HG03159 (cell line): ENCODE measurements at regions not wholly inside any gene's neighbourhood (a gene's known extent, or its start where the extent isn't known, plus 50 kb on each side); places are given as distances from the start of the nearest gene placed in this dataset.
A peak's percentile ranks its signal among the peaks of the same experiment; 100 is the strongest.

Source experiments
- ATAC-seq: cut with Tn5 transposase; IDR thresholded peaks from one replicate; pipeline ENCODE4 v1.9.1; 2021; ENCODE audit warnings: mild to moderate bottlenecking, moderate library complexity; ENCODE audit not compliant: unreplicated experiment

DNA sequence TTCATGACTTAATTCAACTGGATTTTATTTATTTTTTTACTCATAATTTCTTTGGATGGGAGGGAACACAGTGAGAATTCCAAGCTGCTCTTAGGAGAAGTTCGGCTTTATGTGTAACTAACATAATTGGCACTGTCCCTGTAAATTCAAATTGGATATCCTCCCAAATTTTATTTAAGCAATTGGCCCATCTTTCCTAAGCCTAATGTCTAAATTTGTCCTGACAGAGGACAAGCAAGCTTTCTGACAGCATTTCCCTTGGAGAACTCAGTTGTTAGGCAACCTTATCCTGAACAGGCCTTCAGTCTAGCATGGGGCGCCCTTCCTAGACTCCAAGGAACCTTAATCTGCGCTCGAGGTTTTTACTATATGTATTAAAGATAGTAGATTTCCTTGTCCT, 550.3 kb downstream of the NUF2 start:
- no peak for ATAC-seq

DNA sequence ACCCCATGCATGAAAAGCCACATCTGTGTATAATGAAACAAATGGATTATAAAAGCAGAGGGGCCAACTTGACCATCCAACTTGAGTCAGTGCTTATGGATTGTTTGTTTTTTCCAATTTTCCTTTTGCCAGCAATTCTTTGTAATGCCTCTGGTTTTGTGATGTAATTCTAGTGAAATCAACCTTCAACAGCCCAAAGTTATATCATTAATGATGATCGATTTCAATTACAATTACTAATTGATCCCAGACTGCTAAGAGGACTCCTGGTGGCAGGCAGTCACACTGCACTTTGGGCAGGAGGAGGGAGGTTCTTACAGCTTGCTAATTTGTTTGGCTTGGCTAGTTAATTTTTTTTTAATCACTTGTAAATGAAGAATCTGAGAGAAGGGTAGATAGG, 552.3 kb downstream of the NUF2 start:
- ATAC-seq = no peak

DNA sequence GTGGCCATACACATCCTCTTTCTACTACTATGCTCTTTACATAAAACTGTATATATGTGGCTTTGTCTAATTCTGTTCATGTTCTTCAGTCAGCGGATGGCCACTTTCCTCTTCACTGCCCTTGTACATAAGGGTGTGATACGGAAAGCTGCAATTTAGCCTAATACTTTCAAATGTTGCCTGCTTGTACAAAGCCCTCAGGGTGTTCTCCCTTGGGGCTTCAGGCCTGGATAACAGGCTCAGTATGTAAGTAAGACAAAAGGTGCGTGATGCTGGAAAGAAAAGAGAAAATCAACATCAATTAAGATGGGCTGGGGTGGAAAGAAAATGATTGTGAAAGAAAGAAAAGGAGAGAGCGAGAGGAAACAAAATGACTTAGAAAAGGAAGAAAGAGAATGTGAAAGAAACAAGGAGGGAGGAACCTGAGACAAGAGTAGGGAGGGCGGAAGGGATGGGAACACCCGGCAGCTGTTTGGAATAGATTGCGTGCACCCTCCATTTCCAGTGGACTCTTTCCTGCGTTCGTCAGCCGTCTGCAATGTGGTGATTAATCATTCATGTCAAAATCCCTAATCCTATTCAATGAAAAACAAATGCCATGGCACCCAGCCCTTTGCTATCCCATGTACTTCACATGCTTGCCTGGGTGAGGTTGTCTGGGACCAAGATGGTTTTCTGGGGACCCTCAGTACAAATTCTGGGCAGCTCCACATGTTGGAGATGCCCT, 553.6 kb downstream of the NUF2 start:
- ATAC-seq = no peak

DNA sequence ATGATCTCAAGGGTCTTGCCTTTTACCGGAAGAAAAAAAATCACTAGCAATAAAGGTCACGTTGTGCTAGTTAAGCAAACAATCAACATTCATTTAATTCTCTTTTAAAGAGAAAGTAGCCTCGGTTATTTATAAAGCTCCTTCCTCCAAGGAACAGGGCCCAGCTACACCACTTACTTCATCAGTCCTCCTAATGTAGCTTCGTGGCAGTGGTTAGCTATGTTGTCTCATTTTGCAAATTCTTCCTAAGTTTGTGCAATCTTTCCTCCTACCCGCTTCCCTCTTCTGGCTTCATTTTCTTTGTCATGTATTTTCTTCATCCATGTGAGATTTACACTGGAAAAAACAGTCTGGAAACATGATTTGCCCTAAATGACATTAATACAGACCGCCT, 554.2 kb downstream of the NUF2 start:
- no peak for ATAC-seq

DNA sequence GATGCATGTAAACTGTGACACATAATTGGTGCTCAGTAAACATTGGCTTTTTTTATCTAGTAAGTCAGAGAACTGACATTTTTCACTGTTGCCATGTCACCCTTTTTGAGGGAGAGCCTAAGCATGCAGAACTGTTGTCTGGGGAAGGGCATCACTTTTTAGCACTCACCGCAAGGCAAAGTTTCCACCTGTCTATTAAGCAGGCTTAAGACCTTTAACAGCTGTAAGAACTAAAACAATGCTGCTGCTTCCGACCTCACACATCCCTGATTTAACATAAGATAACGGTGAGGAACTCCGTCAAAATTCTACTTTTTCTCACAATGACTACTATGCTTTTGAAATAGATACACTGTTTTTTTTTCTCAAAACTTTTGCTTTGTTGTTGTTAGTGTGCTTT, 554.8 kb downstream of the NUF2 start:
- ATAC-seq = no peak

DNA sequence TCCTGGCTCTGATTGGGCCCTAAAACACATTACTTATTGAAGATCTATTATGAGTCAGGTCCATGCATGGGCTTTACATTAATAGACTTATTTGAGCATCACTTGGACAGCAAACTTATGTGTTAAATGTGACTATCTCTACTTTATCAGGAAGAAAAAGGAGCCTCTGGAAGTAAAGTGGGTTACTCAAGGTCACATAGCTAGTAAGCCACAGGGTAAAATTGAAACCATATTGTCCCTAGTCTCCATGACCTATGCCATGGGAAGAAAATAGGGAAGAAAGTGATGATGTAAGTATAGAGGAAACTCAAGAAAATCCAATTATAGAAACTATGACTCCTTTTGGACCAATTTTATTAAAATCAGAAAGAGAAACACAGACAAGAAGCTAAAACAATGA, 555.3 kb downstream of the NUF2 start:
- ATAC-seq = no peak

DNA sequence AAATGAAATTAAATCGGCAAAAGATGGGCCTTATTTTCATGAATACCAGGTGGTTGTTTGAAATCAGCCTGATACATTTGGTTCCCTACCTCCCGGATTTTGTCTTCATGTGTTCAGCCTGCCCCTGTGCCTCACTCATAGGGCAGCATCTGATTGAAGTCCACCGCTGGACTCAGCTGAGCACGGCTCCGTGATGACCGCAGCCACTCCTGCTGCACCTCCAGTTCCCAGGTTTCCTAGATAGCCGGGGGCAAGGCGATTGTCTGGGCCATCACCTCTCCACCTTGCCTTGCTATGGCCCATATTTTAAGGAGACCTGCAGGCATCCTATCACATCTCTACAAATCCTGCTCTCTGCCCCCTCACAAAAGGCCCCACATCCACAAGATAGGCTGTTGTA, 563.8 kb downstream of the NUF2 start:
- ATAC-seq = no peak

DNA sequence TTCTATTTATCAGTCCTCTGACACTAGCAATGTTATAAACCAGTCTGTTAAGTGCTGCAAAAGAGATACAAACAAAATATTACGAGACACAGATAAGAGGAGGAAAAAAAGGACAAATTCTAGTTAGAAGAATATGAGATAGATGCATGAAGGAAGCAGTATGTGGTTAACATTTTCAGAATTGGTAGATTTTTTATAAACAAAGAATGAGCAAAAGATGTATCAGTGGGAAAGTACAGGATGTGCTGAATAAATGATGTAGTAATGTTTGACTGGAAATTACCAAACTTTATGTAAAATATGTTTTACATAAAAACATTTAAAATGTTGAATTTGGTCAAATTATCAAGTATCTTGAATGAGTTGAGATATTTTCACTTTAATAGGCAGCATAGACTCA, 574.2 kb downstream of the NUF2 start:
- ATAC-seq = no peak

DNA sequence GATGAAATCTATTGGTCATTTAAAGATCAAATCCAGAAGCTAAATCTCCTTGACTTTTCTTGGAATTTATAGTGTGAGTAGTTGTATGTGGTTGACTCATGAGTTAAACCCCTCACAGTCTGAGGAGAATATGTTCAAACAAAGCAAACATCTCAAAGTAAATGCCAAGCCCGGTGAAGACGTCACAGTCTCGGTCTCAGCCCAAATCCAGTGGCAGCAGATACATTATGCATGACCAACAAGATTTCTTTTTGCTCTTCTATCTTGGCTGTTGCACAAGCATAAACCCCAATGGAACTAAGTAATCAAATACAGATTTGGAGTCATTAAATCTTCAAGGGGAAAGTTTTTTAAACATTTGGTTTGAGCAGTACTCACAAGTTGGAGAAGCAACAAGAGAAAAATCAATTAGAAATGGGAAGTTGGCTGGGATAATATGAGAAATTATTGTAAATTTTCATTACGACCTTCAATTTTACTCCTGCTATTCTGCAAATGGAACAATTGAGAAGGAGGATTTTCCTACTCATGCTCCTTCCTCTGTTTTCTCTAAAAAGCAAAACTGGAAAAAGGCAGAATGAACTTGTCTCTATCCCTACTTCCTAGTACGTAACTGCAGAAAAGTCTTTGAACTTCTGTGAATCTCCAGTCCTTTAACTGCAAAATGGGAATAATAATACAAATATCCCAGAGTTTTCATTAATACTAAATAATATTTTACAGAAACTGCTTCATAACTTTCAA, 575.8 kb downstream of the NUF2 start:
- no peak for ATAC-seq

DNA sequence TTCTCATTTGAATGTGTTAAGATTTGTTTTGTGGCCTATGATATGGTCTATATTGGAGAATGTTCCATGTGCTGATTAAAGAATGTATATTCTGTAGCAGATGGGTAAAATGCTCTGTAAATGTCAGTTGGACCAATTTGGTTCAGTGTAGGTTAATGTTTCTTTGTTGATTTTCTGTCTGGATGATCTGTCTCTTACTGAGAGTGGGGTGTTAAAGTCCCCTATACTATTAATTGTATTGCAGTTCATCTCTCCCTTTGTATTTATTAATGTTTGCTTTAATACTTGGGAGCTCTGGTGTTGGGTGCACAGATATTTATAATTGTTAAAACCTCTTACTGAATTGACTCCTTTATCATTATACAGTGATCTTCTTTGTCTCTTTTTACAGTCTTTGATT, 584.5 kb downstream of the NUF2 start:
- no peak for ATAC-seq

DNA sequence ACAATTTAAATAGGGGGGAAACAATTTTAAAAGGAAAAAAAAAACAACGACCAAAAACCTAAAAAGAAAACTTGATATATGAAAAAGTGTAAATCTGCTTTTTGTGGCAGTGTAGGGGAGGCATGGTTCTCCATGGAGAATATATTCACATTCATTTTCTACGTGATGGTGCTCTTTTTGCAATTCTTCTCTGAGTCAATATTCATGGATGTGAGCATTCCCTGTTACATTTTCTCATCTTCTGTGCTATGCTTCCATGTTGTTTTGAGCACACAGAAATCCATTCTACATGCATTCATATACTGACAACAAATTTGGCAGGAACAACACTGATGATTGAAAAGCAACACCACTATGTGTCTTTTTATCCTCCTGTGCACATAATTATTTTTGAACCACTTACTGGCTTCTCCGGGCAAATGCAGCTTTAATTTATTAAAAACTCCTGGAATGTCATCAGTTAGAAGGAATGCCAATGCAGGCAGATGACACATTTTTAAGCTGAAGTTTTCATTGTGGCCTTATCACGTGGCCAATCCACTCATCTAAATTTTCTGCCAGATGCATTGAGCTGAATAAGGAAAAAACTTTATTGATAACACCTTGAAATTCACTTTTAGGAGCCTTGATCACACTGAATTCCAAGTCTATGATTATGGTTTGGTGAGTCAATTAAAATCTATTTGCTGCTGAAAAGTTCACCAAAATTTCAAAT, 590.6 kb downstream of the NUF2 start:
- no peak for ATAC-seq

DNA sequence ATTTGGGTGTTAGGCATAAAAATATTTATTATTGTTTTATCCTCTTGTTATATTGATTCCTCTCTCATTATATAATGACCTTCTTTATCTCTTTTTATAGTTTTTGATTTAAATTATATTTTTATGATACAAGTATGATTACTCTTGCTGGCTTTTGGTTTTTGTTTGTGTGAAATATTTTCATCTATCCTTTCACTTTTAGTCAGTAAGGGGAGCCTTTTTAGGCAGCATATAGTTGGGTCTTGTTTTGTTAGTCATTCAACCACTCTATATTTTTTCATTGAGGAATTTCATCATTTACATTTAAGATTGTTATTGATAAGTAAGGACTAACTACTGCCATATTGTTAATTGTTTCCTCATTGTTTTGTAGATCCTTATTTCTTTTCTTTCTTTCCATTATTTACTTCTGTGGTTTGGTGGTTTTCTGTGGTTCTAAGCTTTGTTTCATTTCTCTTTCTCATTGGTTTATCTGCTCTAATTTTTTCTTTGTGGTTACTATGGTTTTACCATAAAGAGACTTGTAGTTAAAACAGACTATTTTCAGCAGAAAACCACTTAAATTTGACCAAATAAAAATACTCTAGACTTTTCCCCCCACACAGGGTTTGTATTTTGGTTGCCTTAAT, 593.1 kb downstream of the NUF2 start:
- ATAC-seq = peak; percentile 56

DNA sequence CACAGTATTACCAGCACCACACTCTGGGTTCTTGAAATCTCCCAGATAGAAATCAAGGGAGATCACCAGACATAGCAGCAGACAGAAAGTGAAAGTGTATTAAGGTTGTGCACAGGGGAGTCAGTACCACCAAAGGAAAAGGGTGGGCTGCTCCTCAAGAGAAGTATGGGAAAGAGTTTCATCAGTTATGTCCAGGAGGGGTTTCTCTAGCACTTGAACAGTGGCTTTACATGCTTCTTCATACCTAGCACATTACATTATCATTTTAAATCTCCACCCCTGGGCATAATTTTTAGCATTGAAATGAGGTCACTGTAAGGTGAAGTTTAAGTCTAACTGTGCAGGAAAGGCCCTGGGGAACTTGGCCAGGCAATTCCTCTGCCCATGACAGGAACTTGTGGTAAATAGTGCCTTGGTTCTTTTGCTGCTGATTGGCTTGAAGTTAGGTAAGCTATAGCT, 601.0 kb downstream of the NUF2 start:
- peak; percentile 77 for ATAC-seq

DNA sequence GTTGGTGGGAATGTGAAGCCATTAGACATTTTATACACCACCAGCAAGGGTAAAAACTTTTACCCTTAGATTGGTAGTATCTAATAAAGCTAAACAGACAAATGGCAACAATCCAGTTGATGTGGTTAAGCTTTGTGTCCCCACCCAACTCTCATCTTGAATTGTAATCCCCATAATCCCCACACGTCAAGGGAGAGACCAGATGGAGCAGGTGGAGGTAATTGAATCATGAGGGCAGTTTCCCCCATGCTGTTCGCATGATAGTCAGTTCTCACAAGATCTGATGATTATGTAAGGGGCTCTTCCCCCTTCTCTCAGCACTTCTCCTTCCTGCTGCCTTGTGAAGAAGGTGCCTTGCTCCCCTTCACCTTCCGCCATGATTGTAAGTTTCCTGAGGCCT, 602.3 kb downstream of the NUF2 start:
- ATAC-seq = no peak

DNA sequence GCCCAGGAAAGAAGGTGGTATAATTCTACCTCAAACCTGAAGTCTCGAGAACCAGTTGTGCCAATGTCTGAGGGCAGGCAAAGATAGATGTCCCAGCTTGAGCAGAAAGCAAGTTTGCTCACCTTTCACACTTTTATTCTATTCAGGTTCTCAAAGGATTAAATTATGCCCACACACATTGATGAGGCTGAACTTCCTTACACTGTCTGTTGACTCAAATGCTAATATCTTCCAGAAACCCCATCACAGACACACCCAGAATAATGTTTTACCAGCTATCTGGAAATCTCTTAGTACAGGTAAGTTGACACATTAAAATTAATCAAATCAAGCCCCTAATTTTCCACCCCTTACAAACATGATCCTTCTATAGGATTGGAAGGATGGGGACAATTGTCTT, 605.7 kb downstream of the NUF2 start:
- ATAC-seq = no peak

DNA sequence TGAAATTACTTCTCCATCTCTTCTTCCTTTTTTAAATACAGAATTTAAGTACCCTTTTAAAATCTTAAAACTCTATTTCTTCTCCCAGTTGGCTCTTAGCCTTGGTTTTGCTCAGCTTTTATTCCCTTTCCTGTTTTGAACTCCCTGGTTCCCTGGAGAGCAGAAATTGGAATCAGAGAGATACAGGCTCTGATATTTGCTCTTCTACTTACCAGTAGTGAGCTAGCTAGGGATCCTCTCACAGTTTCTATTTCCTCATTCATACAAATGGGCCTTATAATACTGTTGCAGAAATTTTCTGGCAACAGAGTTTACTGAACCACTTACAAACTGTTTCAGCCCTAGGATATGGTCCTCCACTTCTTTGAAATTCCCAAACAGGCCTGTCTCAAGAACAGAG, 606.3 kb downstream of the NUF2 start:
- no peak for ATAC-seq

DNA sequence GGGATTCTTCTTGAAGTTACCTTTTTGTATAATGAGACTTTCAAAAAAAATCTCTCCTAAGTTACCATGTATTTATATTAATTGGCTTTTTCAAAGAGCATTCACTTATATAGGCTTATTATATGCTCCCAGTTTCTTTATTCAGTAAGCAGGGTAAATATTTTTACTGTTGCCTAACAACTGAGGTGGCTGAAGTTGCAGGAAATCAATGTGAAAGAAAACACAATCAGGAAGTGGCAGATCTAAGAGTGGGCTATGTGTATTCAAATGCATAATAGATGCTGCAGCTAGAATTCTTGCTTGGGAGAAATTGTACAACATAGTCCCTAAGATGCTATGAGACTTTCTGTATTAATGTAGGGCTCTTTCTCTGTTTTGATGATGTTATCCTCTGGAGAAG, 606.9 kb downstream of the NUF2 start:
- no peak for ATAC-seq

DNA sequence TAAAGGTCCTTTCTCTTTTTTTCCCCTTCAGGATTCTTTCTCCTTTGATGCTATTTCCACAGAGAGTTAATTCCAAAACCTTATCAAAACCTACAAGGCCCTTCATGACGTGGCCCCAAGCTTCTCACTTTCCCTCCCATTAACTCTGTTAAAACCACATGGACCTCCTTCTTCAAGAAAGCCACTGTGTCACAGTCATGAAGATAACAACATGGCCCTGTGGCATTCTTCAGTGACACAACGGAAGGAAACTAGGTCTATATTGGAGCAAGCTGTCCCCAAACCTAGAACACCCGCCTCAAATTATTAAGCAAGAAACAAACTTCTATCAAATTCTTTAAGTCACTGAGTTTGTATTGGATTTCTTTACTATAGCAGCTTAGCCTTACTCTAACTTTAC, 611.1 kb downstream of the NUF2 start:
- ATAC-seq = no peak

DNA sequence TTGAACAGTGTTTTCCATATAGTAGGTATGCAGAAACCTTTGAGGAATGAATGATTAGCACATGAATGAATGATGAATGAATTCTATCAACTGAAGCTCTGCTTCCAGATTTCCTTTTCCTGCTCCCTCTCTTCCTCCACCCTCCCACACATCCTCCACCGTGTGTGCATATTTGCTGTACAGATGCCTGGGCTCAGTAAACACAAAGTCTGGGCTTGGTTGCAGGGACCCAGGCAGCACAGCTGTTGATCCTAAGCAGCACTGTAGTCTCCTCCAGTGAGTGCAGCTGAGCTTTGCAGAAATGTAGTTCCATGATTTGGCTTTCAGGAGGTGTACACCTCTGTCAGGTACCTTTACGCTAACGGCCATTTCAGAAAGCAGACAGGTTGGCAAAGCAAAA, 611.7 kb downstream of the NUF2 start:
- ATAC-seq = no peak

DNA sequence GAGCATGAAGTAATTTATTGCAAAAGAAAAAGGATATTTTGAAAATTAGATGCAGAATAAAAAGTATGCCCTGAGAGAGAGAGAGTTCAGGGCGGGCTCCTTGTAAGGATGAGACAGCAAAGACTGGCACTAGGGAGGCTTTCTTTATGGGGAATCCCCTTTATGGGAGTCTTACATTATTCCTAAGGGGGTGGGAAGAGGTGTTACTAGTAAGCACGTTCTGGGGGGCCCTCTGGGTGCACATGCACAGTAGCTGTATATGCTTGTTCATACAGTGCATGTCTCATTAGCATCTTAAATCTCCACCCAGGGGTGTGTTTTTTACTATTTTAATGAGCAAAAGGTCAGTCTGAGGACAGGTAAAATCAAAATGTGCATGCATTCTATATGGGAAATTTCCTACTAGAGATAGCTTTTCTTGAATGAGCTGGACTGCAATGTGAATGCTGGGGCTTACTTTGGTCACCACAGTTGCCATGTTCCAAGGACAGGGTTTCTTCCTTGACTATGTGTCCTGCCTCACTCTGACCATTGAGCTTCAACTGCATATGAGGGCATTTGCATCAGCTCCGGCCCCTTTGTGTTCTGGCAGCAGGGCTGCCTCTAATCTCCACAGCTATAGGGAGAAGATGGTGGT, 614.1 kb downstream of the NUF2 start:
- ATAC-seq = no peak

DNA sequence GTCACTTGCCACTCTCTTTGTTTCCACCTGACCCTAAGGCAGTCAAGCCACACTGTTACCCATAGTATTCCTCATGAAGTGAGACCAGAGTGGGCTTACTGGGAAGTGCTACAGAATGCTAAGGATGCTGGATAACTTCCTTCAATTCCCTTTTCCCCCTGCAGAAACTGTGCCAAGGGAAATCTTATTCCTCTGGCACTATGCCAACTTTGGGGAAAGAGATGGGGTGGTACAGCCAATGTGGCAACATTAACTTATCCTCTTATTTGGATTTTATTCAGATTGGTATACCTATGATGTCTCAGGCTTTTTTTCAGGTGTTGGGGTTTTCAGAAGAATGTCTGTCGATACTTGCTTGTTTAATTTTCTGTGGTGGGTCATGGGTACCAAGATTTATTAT, 599.4 kb upstream of the PBX1 start:
- ATAC-seq = no peak
